ENCODE measurements at regions not wholly inside any gene's neighbourhood (a gene's known extent, or its start where the extent isn't known, plus 50 kb on each side); places are given as distances from the start of the nearest gene placed in this dataset.

GRCh38 chr5:133850811-133851210 lies 117.6 kb downstream of the C5orf15 start:
- DNase-seq, result no peak
- intact Hi-C loops (cut with DNase I; ENCODE audit: low total_unique reads), result no loop called here
- Histone ChIP-seq H3K27ac (no peak overlapping the region), H3K9me3 (no peaks in the 10 kb centered on the region), H3K4me1 (no peaks in the 10 kb centered on the region), H3K27me3 (no peaks in the 10 kb centered on the region), H3K36me3 (no peaks in the 10 kb centered on the region), H3K4me3 (no peak overlapping the region)
- TF ChIP-seq CTCF (IDR thresholded peaks at IDR 0.05), result no peak
- no peak for TF ChIP-seq POLR2A (IDR thresholded peaks at IDR 0.05)

DNA sequence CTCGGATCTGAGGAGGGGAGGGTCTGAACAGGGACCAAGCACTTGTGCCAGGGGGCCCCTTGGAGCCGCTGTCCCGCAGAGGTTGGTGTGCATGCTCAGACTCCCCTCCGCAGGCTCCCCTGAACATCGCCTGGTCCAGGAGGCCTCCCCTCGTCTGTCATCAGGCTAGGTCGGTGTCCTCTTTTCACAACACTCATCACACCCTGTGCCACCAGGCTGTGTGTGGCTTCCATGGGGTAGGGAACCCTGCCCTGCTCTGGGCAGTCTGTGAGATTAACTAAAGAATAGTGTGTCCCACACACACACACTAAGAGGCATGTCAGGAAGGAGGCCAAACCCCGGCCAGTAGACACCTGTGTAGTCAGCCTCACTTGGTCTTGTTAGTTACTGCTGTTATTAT lies 119.3 kb downstream of the C5orf15 start:
- no peak for DNase-seq
- TF ChIP-seq CTCF (IDR thresholded peaks at IDR 0.05) (no peak), POLR2A (IDR thresholded peaks at IDR 0.05) (no peak)
- intact Hi-C loops (cut with DNase I; ENCODE audit: low total_unique reads), result no loop called here
- no peaks in the 10 kb centered on the region for H3K9me3 ChIP-seq
- no peaks in the 10 kb centered on the region for H3K4me1 ChIP-seq
- H3K27ac ChIP-seq, result no peak overlapping the region
- H3K4me3 ChIP-seq, result no peak overlapping the region
- no peaks in the 10 kb centered on the region for H3K27me3 ChIP-seq
- no peaks in the 10 kb centered on the region for H3K36me3 ChIP-seq

- intact Hi-C loops (cut with DNase I; ENCODE audit: low total_unique reads), result no loop called here
- DNase-seq, result no peak
- TF ChIP-seq CTCF (IDR thresholded peaks at IDR 0.05) (no peak), POLR2A (IDR thresholded peaks at IDR 0.05) (no peak)
- H3K9me3 ChIP-seq, result no peaks in the 10 kb centered on the region
- no peak overlapping the region for H3K27ac ChIP-seq
- no peaks in the 10 kb centered on the region for H3K27me3 ChIP-seq
- no peak overlapping the region for H3K4me3 ChIP-seq
- H3K36me3 ChIP-seq, result no peaks in the 10 kb centered on the region
- H3K4me1 ChIP-seq, result no peaks in the 10 kb centered on the region
Measured at GRCh38 chr5:133848341-133848811, 120.0 kb downstream of the C5orf15 start.

GRCh38 chr5:133847886-133848285 lies 120.5 kb downstream of the C5orf15 start:
- Histone ChIP-seq H3K27me3 (no peaks in the 10 kb centered on the region), H3K9me3 (no peaks in the 10 kb centered on the region), H3K36me3 (no peaks in the 10 kb centered on the region), H3K4me3 (no peak overlapping the region), H3K4me1 (no peaks in the 10 kb centered on the region), H3K27ac (no peak overlapping the region)
- no peak for DNase-seq
- no peak for TF ChIP-seq POLR2A (IDR thresholded peaks at IDR 0.05)
- TF ChIP-seq CTCF (IDR thresholded peaks at IDR 0.05), result no peak
- intact Hi-C loops (cut with DNase I; ENCODE audit: low total_unique reads), result no loop called here

DNA sequence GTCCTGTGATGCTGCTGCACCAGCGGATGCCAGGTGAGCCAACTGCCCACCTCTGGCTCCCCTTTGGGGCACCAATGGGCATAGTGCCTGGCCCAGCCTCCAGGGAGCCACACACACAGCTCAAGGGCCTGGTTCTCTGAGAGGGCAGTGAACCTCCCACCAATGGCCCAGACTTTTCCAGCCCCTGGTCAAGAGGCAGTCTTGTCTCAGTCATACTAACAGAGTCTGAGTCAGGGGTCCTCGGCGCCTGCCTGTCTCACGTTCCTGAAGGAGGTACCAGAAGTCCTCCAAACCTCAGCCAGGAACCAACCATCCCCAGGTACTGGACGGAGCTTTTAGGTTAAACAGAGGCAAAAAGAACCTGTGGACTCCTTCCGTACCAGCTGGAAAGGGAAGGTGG lies 121.1 kb downstream of the C5orf15 start:
- TF ChIP-seq POLR2A (IDR thresholded peaks at IDR 0.05) (no peak), CTCF (IDR thresholded peaks at IDR 0.05) (no peak)
- Histone ChIP-seq H3K27ac (no peak overlapping the region), H3K4me1 (no peaks in the 10 kb centered on the region), H3K27me3 (no peaks in the 10 kb centered on the region), H3K9me3 (no peaks in the 10 kb centered on the region), H3K4me3 (no peak overlapping the region), H3K36me3 (no peaks in the 10 kb centered on the region)
- no peak for DNase-seq
- intact Hi-C loops (cut with DNase I; ENCODE audit: low total_unique reads), result no loop called here

All from uterus (tissue), 3 donors.